PC-9 (cell line): ENCODE measurements at regions not wholly inside any gene's neighbourhood (a gene's known extent, or its start where the extent isn't known, plus 50 kb on each side); places are given as distances from the start of the nearest gene placed in this dataset.

ENCODE experiments used
- BruUV-seq: library from RNA; stranded (reverse); fragments of 400-500 nt; replicated peaks from 2 replicates; lab custom pipeline; 2021; lab: Mats Ljungman, UMichigan
- CTCF ChIA-PET: fragments of 300-600 bp; sonication (Branson Sonifier 250); formaldehyde crosslinking; loops from one replicate; lab custom pipeline; 2022; ENCODE audit warnings: antibody characterized with exemption; lab: Charles Lee
- POLR2A ChIA-PET: fragments of 300-600 bp; sonication (Branson Sonifier 250); formaldehyde crosslinking; loops from one replicate; lab custom pipeline; 2022; ENCODE audit warnings: antibody characterized with exemption; ENCODE audit not compliant: unreplicated experiment; lab: Charles Lee
- DNase-seq, 2 experiments: peaks; one replicate each; pipeline versions ENCODE4 v3.0.0 to v3.0.0-alpha.2; 2015 to 2022; ENCODE audit warnings: mixed read lengths in 1 of 2
- H2AFZ ChIP-seq: fragments of 200-600 bp; sonication (generic); 2 replicates; pipeline ENCODE4 v1.8.1; 2017; ENCODE audit warnings: antibody characterized with exemption
- H3F3A ChIP-seq: fragments of 200-600 bp; sonication (generic); 2 replicates; pipeline ENCODE4 v1.8.1; 2017; ENCODE audit warnings: antibody characterized with exemption, mild to moderate bottlenecking, low read depth; ENCODE audit not compliant: insufficient read depth
- H3K27ac ChIP-seq: fragments of 200-600 bp; sonication (generic); 2 replicates; pipeline ENCODE4 v1.6.1; 2016; ENCODE audit warnings: mixed run types
- H3K27me3 ChIP-seq: fragments of 200-600 bp; sonication (generic); 2 replicates; pipeline ENCODE4 v1.6.1; 2016; ENCODE audit warnings: low read depth, mixed run types; ENCODE audit not compliant: insufficient read depth
- H3K36me3 ChIP-seq: fragments of 200-600 bp; sonication (generic); 2 replicates; pipeline ENCODE4 v1.6.1; 2016; ENCODE audit warnings: low read depth, mixed run types
- H3K4me1 ChIP-seq: fragments of 200-600 bp; sonication (generic); replicated peaks from 2 replicates; pipeline ENCODE4 v1.6.1; 2016; ENCODE audit warnings: mixed run types; ENCODE audit not compliant: insufficient read depth
- H3K4me2 ChIP-seq: fragments of 200-600 bp; sonication (generic); 2 replicates; pipeline ENCODE4 v1.6.1; 2017; ENCODE audit warnings: mixed run types
- H3K4me3 ChIP-seq: fragments of 200-600 bp; sonication (generic); 2 replicates; pipeline ENCODE4 v1.6.1; 2016; ENCODE audit warnings: mixed run types
- H3K79me2 ChIP-seq: fragments of 200-600 bp; sonication (generic); 2 replicates; pipeline ENCODE4 v1.6.1; 2017; ENCODE audit warnings: low read depth, mixed run types
- H3K9me2 ChIP-seq: fragments of 200-600 bp; sonication (generic); 2 replicates; pipeline ENCODE4 v1.8.1; 2017; ENCODE audit warnings: mild to moderate bottlenecking; ENCODE audit not compliant: insufficient read depth
- H3K9me3 ChIP-seq: fragments of 200-600 bp; sonication (generic); 2 replicates; pipeline ENCODE4 v1.8.1; 2016; ENCODE audit warnings: low read depth; ENCODE audit not compliant: insufficient read depth
- H4K20me1 ChIP-seq: fragments of 200-600 bp; sonication (generic); 2 replicates; pipeline ENCODE4 v1.8.1; 2017; ENCODE audit not compliant: insufficient read depth
- EZH2 ChIP-seq: fragments of 200-600 bp; sonication (generic); IDR thresholded peaks from 2 replicates; pipeline ENCODE4 v1.8.0; 2017; ENCODE audit warnings: antibody characterized with exemption, low read depth
- intact Hi-C: fragments of 100-400 bp; cut with micrococcal nuclease; formaldehyde crosslinking; loops from one replicate; pipeline ENCODE4 v1.10.0; 2022; ENCODE audit not compliant: unreplicated experiment
- TF ChIP-seq, protein P1 (sequence below): fragments of 200-600 bp; sonication (generic); conservative IDR thresholded peaks from 2 replicates; pipeline ENCODE4 v1.6.1; 2017; ENCODE audit warnings: mixed run types, antibody characterized with exemption, mild to moderate bottlenecking, moderate library complexity

DNA sequence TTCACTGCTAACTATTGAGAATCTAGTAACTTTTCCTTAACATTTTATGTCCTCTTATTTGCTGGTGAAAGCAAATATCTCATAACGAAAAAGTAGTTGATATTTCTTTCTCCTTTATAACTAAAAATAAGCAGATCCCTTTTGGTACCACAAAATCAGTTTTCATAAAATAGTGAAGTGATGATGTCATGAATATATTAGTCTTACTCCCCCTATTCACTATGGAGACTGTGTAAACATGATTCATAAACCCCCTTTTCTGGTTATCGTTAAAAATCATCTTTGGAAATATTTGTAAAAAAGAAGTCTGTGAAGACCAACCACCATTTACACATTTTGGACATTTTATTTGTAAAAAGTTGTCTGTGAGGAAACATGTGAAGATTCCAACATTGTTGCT, 734.9 kb downstream of the NUP35 start:
- Histone ChIP-seq H2AFZ (peak overlapping the region; percentile 3), H3K36me3 (no peaks in the 10 kb centered on the region), H3K9me2 (no peaks in the 10 kb centered on the region; the same call in 1 of the 2 replicates), H3K4me1 (no peaks in the 10 kb centered on the region), H3K9me3 (no peaks in the 10 kb centered on the region; the same call in 1 of the 2 replicates), H3K4me2 (no peak overlapping the region), H3K27me3 (no peaks in the 10 kb centered on the region), H3K79me2 (no peaks in the 10 kb centered on the region), H3K4me3 (no peak overlapping the region), H3F3A (no peaks in the 10 kb centered on the region), H3K27ac (no peak overlapping the region), H4K20me1 (no peaks in the 10 kb centered on the region)
- CTCF ChIA-PET: no interaction called here
- DNase-seq: no peak
- POLR2A ChIA-PET: no interaction called here
- intact Hi-C loops: no loop called here
- no peak for TF ChIP-seq EZH2
- TF ChIP-seq, protein P1, sequence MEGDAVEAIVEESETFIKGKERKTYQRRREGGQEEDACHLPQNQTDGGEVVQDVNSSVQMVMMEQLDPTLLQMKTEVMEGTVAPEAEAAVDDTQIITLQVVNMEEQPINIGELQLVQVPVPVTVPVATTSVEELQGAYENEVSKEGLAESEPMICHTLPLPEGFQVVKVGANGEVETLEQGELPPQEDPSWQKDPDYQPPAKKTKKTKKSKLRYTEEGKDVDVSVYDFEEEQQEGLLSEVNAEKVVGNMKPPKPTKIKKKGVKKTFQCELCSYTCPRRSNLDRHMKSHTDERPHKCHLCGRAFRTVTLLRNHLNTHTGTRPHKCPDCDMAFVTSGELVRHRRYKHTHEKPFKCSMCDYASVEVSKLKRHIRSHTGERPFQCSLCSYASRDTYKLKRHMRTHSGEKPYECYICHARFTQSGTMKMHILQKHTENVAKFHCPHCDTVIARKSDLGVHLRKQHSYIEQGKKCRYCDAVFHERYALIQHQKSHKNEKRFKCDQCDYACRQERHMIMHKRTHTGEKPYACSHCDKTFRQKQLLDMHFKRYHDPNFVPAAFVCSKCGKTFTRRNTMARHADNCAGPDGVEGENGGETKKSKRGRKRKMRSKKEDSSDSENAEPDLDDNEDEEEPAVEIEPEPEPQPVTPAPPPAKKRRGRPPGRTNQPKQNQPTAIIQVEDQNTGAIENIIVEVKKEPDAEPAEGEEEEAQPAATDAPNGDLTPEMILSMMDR: no peak
- BruUV-seq: no TSS peak

DNA sequence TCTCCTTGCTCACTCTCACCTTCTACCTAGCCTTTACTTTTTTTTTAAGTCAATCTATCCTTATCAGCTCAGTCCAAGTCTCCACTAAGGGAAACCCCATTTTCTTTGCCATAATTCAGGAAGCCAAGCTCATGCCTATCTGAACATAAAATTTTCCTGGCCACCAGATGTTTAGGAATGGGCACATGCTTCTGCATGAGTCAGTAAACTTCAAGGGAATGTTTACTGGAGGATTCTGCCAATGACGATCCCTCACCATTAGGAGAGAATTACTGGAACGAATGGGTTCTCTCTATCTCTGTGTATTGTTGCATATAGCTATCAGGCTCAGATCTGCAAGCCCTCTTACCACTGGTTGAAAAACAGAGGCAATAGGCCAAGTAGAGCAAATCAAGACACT, 731.7 kb upstream of the ZNF804A start:
- TF ChIP-seq, protein P1: no peak
- no peak for TF ChIP-seq EZH2
- H3K9me3 ChIP-seq: no peaks in the 10 kb centered on the region
- no peaks in the 10 kb centered on the region for H3K79me2 ChIP-seq
- POLR2A ChIA-PET: no interaction called here
- no peak for DNase-seq
- no peak overlapping the region for H3K4me2 ChIP-seq
- no peaks in the 10 kb centered on the region for H3F3A ChIP-seq
- no peak overlapping the region for H2AFZ ChIP-seq
- CTCF ChIA-PET: no interaction called here
- no peaks in the 10 kb centered on the region for H3K9me2 ChIP-seq
- no TSS peak for BruUV-seq
- no peaks in the 10 kb centered on the region for H4K20me1 ChIP-seq
- intact Hi-C loops: no loop called here
- no peaks in the 10 kb centered on the region for H3K4me1 ChIP-seq
- H3K27me3 ChIP-seq: no peaks in the 10 kb centered on the region
- H3K36me3 ChIP-seq: no peaks in the 10 kb centered on the region
- H3K4me3 ChIP-seq: no peak overlapping the region
- no peak overlapping the region for H3K27ac ChIP-seq

DNA sequence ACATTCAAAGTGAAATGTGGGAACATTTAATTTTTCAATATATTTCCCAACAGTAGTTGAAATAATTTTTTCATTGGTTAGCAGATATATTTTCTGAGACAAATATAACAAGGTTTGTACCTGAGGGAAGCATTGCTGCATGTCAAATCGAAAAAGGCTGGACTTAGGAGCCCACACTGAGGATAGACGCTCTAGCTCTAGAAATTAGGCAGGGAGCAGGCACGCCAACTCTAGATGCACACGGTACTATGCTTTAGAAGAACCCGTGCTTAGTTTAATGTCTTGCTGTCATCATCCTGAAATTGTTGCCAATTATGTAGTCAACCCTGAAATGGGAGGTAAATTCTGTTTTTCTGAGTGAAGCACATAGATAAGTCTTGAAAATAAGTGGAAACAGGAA, 731.1 kb upstream of the ZNF804A start:
- no TSS peak for BruUV-seq
- H3K27ac ChIP-seq: no peak overlapping the region
- no peaks in the 10 kb centered on the region for H4K20me1 ChIP-seq
- TF ChIP-seq EZH2: no peak
- TF ChIP-seq, protein P1: no peak
- no peak overlapping the region for H2AFZ ChIP-seq
- H3K36me3 ChIP-seq: no peaks in the 10 kb centered on the region
- no peak for DNase-seq
- intact Hi-C loops: no loop called here
- H3F3A ChIP-seq: no peaks in the 10 kb centered on the region
- no peaks in the 10 kb centered on the region for H3K79me2 ChIP-seq
- H3K27me3 ChIP-seq: no peaks in the 10 kb centered on the region
- CTCF ChIA-PET: no interaction called here
- H3K4me1 ChIP-seq: no peaks in the 10 kb centered on the region
- H3K9me3 ChIP-seq: no peaks in the 10 kb centered on the region
- H3K4me3 ChIP-seq: no peak overlapping the region
- H3K9me2 ChIP-seq: no peaks in the 10 kb centered on the region
- H3K4me2 ChIP-seq: no peak overlapping the region
- POLR2A ChIA-PET: no interaction called here
